ENCODE measurements at regions not wholly inside any gene's neighbourhood (a gene's known extent, or its start where the extent isn't known, plus 50 kb on each side); places are given as distances from the start of the nearest gene placed in this dataset.

DNA sequence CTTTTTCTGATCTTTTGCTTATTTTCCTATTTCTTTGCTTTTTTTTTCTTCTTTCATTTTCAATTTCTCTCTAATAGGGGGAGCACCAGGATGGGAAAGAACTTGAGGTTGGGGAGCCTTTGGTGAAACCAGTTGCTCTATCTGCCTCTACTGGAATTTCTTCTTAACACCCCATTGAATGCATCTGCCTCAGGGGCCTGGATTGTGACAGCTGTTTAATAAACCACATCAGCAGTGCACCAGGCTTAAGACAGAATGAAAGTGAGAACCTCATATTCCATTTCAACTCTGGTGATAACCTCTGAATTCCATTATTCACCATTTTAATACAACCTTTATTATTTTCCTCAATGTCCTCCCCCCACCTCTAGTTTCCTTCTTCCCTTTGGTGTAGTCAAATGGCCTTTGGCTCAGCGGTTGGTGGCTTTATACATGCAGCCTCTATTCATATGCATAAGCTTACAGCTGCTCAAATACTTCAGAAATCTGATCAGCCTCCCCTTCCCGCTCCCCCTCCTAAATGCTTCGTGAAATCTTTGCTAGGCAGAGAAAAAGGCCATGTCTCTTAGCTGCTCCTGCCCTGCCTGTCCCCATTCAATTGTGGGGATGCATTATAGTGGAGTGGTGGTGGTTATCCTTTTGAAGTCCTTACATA lies 537.3 kb upstream of the PLXNA2 start:
- TF ChIP-seq CTCF (conservative IDR thresholded peaks at IDR 0.05; ENCODE audit: low read length) (no peak), EZH2phosphoT487 (IDR thresholded peaks at IDR 0.05; ENCODE audit: borderline replicate concordance) (no peak)

All from Loucy (cell line).